ENCODE measurements at regions not wholly inside any gene's neighbourhood (a gene's known extent, or its start where the extent isn't known, plus 50 kb on each side); places are given as distances from the start of the nearest gene placed in this dataset.

DNA sequence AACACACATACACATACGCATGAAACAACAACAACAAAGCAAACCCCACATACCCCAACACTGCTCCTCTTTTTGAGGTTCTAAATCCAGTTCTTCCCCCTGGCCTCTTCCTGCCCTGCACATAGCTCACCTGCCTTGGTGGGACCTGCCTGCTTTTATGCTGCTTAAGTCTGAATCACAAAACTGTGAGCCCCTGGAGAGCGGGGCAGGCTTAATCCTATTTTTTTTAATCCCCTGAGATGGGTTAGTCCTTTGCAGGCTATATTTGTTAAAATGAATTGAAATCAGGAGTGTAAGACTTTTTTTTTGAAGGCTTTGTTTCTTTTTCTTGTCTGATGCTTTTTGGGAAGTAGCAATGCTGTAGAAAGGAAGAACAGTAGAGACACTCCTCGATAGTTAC is 84.6 kb upstream of the MAX start:
- no peak for DNase-seq (ENCODE audit: low read depth)

- no peak for DNase-seq (ENCODE audit: low read depth)
Measured at GRCh38 chr14:65187421-65188049, 85.2 kb upstream of the MAX start.

DNA sequence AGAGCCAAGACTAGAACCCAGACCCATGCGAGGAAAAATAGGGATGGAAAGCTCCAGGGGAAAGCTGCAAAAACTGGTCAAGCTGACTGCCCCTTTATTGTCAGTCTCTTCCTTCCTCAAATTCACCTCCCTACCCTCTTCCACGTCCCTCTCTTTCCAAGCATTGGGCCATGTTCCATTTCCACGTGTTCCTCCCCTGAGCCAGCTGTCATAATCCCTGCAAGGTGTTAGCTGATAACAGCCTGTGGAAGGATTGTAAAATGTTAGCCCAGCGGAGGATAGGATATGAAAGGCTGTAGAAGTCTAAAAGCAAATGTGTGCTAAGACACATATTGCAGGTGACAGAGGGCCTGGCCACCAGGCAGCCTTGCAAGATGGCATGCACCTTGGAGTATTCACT is 88.0 kb upstream of the MAX start:
- DNase-seq (ENCODE audit: low read depth), result no peak

- DNase-seq (ENCODE audit: low read depth), result no peak
Measured at GRCh38 chr14:65191716-65192115, 89.4 kb upstream of the MAX start.

- DNase-seq (ENCODE audit: low read depth), result no peak
Measured at GRCh38 chr14:65192686-65193085, 90.4 kb upstream of the MAX start.

DNA sequence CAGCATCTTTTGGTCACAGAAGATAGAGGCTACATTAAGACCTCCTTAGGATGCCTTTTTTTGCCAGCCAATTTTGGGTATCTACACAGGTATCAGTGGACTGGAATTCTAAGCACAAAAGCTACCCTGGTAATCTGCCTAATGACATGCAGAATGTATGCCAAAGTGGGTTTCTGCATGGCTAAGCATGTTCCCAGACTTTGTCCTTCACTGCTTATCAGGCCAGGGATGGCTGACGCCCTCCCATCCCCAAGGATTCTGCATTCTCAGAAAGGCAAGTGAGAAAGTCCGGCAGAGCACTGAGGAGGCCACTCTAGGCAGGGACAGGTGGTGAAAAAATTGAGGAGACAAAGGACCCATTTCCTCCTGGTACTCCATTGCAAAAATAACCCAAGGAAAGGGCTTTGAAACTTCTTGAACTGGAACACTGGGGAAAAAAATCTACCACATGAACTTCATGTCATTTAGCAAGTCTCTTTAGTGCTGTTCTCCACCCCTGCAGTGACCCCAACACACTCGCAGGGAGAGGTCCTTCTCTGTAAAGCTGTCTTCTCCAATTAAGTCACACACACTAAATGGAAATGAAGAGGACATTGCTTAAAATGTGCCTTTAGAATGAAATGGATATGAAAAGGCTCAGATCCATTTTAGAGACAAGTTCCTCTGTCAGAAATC is 91.7 kb upstream of the MAX start:
- no peak for DNase-seq (ENCODE audit: low read depth)

DNA sequence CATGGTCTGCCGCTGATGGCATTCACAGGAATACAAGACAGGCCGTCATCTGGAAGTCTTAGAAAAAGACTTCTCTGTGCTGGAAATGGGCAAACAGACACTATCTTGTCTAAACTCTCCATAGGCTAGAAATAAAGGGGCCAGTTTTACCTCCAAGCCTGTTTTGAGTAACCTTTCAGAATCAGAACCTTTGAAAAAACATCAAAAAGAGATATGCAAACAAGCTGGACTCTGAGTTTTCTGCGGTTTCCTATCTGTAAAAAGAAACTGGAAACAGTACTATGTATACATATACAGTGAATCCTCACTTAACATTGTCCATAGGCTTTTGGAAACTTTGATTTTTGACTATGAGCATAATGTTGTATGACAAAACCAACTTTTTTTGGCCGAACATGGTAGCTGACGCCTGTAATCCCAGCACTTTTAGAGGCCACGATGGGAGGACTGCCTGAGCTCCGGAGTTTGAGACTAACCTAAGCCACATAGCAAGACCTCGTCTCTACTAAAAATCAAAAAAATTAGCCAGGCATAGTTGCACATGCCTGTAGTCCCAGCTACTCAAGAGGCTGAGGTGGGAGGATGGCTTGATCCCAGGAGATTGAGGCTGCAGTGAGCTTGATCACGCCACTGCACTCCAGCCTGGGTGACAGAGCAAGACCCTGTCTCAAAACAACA is 92.9 kb upstream of the MAX start:
- DNase-seq (ENCODE audit: low read depth), result no peak

DNA sequence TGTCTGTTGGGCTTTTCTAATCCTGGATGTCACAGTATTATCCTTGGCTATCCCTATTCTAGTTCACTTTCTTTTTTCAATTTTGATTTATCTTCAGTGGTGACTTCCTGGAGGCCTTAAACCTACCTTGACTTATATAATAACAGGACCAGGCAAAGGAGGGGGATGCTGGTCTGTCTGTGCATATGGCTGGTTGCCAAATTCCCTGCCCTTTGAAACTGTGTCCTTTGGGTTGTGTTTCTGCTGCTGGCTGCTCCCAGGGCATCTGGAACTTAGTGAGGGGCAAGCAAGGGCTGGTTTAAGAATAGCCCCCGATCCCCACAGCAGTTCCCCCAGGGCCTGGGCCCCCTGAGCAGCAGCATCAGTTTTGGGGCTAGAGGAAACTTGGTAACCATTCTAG is 96.0 kb upstream of the MAX start:
- no peak for DNase-seq (ENCODE audit: low read depth)

DNA sequence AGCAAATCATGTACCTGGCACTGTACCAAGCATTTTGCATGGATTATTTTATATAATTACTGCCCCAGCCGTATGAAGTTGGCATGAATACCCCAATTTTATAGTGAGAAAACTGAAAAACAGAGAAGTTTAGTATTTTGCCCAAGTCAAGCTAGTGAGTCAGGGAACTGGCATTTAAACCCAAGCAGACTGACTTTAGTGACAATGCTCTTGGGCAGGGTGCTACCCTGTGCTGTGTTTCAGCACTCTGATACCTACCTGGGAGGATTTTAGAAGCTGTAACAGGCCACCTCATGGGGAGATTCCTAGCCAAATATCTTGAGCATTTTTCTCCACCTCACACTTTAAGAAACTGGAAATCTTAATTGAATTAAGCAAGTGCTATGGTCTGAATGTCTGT is 98.1 kb upstream of the MAX start:
- DNase-seq (ENCODE audit: low read depth), result no peak

DNA sequence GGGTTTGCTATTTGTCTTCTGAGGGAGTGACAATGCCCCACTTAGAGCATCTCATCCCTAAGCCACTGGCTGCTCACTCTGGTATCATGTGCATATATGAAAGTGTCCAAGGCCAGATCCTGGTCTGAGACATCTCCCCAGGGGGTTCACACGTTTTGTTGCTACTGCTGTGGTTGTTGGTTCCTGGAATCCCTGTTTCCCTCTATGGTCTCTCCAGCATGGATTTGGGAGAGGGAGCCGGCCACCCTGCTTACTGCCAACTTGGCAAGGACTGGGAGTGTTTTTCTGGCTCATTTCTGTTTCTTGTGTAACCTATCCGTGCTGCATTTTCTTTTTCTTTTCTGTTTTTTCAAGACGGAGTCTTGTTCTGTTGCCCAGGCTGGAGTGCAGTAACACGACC is 101.3 kb upstream of the MAX start:
- DNase-seq (ENCODE audit: low read depth), result no peak

DNA sequence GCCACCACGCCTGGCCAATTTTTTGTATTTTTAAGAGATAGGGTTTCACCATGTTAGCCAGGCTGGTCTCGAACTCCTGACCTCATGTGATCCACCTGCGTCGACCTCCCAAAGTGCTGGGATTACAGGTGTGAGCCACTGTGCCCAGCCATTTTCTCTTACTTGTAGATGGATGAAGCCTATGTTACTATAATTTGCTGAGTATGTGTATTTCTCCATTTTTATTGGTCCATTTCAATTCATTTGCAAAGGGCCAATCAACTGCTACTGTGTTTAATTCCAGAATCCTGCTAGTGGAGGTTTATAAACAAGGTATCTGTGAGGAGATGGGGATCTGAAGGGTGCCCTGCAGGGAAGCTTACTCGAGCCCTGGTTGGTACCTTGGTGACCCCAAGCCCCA is 101.7 kb upstream of the MAX start:
- DNase-seq (ENCODE audit: low read depth), result no peak

GRCh38 chr14:65206078-65206447 is 103.7 kb upstream of the MAX start:
- no peak for DNase-seq (ENCODE audit: low read depth)

GRCh38 chr14:65206448-65207096 is 104.3 kb upstream of the MAX start:
- DNase-seq (ENCODE audit: low read depth), result no peak

DNA sequence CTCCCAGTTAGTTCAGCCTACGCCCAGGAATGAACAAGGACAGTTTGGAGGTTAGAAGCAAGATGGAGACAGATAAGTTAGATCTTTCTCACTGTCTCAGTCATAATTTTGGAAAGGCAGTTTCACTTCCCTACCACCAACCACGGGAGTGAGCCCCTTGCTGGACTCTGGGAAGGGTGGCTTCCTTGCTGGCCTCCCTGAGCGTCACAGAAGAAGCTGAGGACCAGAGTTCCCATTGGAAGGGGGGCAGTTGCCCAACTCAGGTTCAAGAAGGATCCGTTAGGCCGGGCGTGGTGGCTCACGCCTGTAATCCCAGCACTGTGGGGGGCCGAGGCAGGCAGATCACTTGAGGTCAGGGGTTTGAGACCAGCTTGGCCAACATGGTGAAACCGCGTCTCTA is 106.2 kb upstream of the MAX start:
- no peak for DNase-seq (ENCODE audit: low read depth)

- no peak for DNase-seq (ENCODE audit: low read depth)
Measured at GRCh38 chr14:65210118-65210821, 108.0 kb upstream of the MAX start.

- no peak for DNase-seq (ENCODE audit: low read depth)
Measured at GRCh38 chr14:65210822-65211182, 108.5 kb upstream of the MAX start.

GRCh38 chr14:65211341-65211987 is 109.1 kb upstream of the MAX start:
- DNase-seq (ENCODE audit: low read depth), result no peak

DNA sequence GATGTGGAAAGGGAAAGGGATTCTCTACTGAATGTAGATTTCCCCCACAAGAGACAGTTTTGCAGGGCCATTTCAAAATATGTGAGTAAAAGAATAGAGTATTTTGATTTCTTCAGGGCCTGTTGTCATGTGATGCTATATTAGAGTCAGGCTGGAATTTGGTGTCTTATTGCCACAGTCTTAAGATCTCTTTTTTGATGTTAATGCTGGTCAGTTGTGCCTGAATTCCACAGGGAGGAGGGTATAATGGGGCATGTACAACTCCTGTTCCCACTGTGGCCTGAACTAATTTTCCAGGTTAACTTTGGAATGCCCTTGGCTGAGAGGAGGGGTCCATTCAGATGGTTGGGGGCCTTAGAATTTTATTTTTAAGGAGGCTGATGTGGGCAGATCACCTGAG is 111.0 kb upstream of the MAX start:
- no peak for DNase-seq (ENCODE audit: low read depth)

DNA sequence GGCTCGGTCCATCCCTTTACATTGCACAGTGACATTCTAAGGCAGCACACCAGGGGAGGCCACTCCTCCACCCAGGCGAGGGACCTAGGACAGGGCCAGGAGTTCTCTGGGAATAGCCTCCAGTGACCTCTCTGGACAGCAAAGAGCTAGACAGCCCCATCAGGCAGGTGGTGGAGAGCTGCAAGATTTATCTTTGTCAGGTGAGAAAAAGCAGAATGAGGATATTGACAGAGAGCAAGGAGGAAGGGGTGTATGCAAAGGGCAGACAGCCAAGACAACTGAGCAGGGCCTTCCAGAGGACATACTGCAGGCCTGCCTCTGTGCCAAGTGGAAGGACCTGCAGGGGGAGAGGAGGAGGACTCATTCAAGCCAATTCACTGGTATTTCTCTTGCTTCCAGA is 112.4 kb upstream of the MAX start:
- DNase-seq (ENCODE audit: low read depth), result no peak

- DNase-seq (ENCODE audit: low read depth), result no peak
Measured at GRCh38 chr14:65219353-65219752, 117.0 kb upstream of the MAX start.

DNA sequence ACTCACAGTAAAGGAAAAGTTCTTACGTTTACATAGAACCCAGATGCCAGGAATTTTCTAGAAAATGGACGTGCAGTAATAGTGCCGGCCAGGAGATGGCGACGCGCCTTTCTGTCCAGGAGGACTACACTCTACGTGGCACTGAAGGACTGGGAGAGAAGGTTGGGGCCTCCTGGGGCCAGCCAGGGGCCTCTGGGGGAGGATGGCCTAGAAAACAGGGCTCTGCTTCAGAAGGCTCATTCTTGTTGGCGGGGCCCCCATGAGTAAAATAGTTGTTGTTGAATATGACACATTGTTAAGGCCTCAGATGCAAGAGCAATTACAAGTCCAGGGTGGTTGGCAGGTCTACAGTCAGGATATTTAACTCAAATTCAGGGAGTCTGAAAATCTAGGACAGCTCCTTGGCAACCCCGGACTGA is 120.1 kb upstream of the MAX start:
- peak; percentile 9 for DNase-seq (ENCODE audit: low read depth)

DNA sequence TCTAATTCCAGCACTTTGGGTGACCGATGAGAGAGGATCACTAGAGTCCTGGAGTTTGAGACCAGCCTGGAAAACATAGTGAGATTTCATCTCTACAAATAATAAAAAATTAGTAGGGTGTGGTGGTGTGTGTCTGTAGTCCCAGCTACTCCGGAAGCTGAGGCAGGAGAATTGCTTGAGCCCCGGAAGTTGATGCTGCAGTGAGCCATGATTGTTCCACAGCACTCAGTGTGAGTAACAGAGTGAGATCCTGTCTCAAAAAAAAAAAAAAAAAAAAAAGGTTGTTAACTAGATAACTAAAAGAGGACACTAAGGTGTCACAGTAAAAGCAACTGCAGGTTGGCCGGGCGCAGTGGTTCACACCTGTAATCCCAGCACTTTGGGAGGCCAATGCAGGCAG is 121.3 kb upstream of the MAX start:
- DNase-seq (ENCODE audit: low read depth), result no peak

Data from T follicular helper cell (primary cell).